ENCODE measurements at regions not wholly inside any gene's neighbourhood (a gene's known extent, or its start where the extent isn't known, plus 50 kb on each side); places are given as distances from the start of the nearest gene placed in this dataset.

- TF ChIP-seq CTCF (IDR thresholded peaks at IDR 0.05; ENCODE audit: unreplicated experiment), result no peak
- Mint-ChIP-seq H3K36me3 (ENCODE audit: low read depth, unreplicated experiment) (no peaks in the 10 kb centered on the region), H3K27me3 (ENCODE audit: unreplicated experiment) (no peaks in the 10 kb centered on the region), H3K4me3 (ENCODE audit: unreplicated experiment) (no peak overlapping the region), H3K4me1 (ENCODE audit: unreplicated experiment) (peaks cover 23% of the 10 kb centered on the region), H3K9me3 (ENCODE audit: unreplicated experiment) (no peaks in the 10 kb centered on the region), H3K27ac (ENCODE audit: unreplicated experiment) (no peak overlapping the region)
- DNase-seq (ENCODE audit: low spot score), result no peak
Measured at GRCh38 chr5:17161662-17162061, 55.8 kb upstream of the BASP1 start.

GRCh38 chr5:17163221-17163620, 54.2 kb upstream of the BASP1 start:
- H3K36me3 Mint-ChIP-seq (ENCODE audit: low read depth, unreplicated experiment), result no peaks in the 10 kb centered on the region
- no peaks in the 10 kb centered on the region for H3K9me3 Mint-ChIP-seq (ENCODE audit: unreplicated experiment)
- peak overlapping the region; percentile 36 for H3K27ac Mint-ChIP-seq (ENCODE audit: unreplicated experiment)
- no peaks in the 10 kb centered on the region for H3K27me3 Mint-ChIP-seq (ENCODE audit: unreplicated experiment)
- no peak for TF ChIP-seq CTCF (IDR thresholded peaks at IDR 0.05; ENCODE audit: unreplicated experiment)
- DNase-seq (ENCODE audit: low spot score), result no peak
- H3K4me1 Mint-ChIP-seq (ENCODE audit: unreplicated experiment), result peaks cover 13% of the 10 kb centered on the region
- no peak overlapping the region for H3K4me3 Mint-ChIP-seq (ENCODE audit: unreplicated experiment)

- H3K27me3 Mint-ChIP-seq (ENCODE audit: unreplicated experiment), result no peaks in the 10 kb centered on the region
- H3K9me3 Mint-ChIP-seq (ENCODE audit: unreplicated experiment), result no peaks in the 10 kb centered on the region
- no peaks in the 10 kb centered on the region for H3K36me3 Mint-ChIP-seq (ENCODE audit: low read depth, unreplicated experiment)
- no peak overlapping the region for H3K27ac Mint-ChIP-seq (ENCODE audit: unreplicated experiment)
- H3K4me3 Mint-ChIP-seq (ENCODE audit: unreplicated experiment), result no peak overlapping the region
- TF ChIP-seq CTCF (IDR thresholded peaks at IDR 0.05; ENCODE audit: unreplicated experiment), result no peak
- H3K4me1 Mint-ChIP-seq (ENCODE audit: unreplicated experiment), result peaks cover 29% of the 10 kb centered on the region
- DNase-seq (ENCODE audit: low spot score), result no peak
Measured at GRCh38 chr5:17167171-17167891, 50.1 kb upstream of the BASP1 start.
